Adrenal gland (tissue), 5 donors: ENCODE measurements at regions not wholly inside any gene's neighbourhood (a gene's known extent, or its start where the extent isn't known, plus 50 kb on each side); places are given as distances from the start of the nearest gene placed in this dataset.

ENCODE experiments used
- CTCF ChIP-seq, 6 experiments: fragments of 450-650 bp in 4 of 6; fragments of 200-600 bp in 2 of 6; sonication (generic) in 1 of 6; IDR thresholded peaks; 1 replicate in 5 of 6; 2 replicates in 1 of 6; pipeline versions ENCODE4 v1.5.1 to v1.8.0; 2016 to 2021; ENCODE audit warnings: antibody characterized with exemption in 6 of 6, mild to moderate bottlenecking in 2 of 6, moderate library complexity in 1 of 6
- POLR2A ChIP-seq, 2 donors: fragments of 450-650 bp; IDR thresholded peaks; one replicate each; pipeline ENCODE4 v1.6.1; 2017; ENCODE audit warnings: antibody characterized with exemption in 2 of 2, mild to moderate bottlenecking in 2 of 2, moderate library complexity in 1 of 2
- donor health status: DM: no; HTN: no; CAD: no.

DNA sequence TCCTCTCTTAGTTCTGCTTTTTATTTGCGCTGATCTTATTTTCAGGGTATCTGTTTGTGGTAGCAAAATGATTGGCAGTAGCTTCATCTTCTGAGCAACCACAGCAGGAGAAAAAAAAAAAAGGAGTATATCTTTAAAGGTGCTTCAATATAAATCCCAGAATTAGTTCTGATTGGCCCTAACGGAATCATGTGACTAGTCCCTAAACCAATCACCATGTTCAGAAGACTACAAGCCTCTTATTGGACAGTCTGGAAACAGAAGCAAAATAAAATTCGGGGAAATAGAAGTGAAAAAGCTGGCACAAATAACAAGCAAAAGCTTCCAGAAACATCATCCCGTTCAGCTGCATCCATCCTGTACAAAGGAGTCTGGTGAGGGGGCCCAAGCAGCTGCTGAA lies 49.9 kb upstream of the PTPRO start:
- TF ChIP-seq POLR2A (IDR thresholded peaks at IDR 0.05): no peak
- TF ChIP-seq CTCF (IDR thresholded peaks at IDR 0.05): no peak
